ENCODE measurements at regions not wholly inside any gene's neighbourhood (a gene's known extent, or its start where the extent isn't known, plus 50 kb on each side); places are given as distances from the start of the nearest gene placed in this dataset.
"Not testable (repeated sequence)": the region's sequence is repeated elsewhere in the genome, so short reads cannot be mapped to it uniquely, and the experiment has no call there.

- Histone ChIP-seq H3K9me3 (ENCODE audit: insufficient read depth, low read length, severe bottlenecking) (no peaks in the 10 kb centered on the region), H3K4me3 (ENCODE audit: low read depth in 1 of 2, low read length in 2 of 2) (no peak overlapping the region), H3K4me2 (ENCODE audit: insufficient read depth, low read length) (no peak overlapping the region), H2AFZ (ENCODE audit: low read depth, low read length) (no peak overlapping the region), H3K79me2 (ENCODE audit: insufficient read depth, low read length) (no peaks in the 10 kb centered on the region), H3K36me3 (ENCODE audit: insufficient read depth, low read length) (no peaks in the 10 kb centered on the region), H3K4me1 (ENCODE audit: insufficient read depth, low read length) (no peaks in the 10 kb centered on the region), H3K27me3 (ENCODE audit: insufficient read depth, low read length, poor library complexity) (no peaks in the 10 kb centered on the region), H3K9ac (ENCODE audit: low read depth, low read length) (no peak overlapping the region), H3K27ac (ENCODE audit: low read length) (no peak overlapping the region), H4K20me1 (ENCODE audit: insufficient read depth, low read length) (no peaks in the 10 kb centered on the region)
- TF ChIP-seq CTCF (IDR thresholded peaks at IDR 0.05; ENCODE audit: borderline replicate concordance, extremely low read depth, low read length, poor library complexity, severe bottlenecking) (no peak), EZH2 (IDR thresholded peaks at IDR 0.05; ENCODE audit: borderline replicate concordance, low read depth, low read length, severe bottlenecking) (no peak)
- DNase-seq (no peak), ATAC-seq (ENCODE audit: insufficient read depth, low read depth) (no peak)
These were observed 463.9 kb downstream of the STK39 start for GRCh38 chr2:167783261-167784083.

DNA sequence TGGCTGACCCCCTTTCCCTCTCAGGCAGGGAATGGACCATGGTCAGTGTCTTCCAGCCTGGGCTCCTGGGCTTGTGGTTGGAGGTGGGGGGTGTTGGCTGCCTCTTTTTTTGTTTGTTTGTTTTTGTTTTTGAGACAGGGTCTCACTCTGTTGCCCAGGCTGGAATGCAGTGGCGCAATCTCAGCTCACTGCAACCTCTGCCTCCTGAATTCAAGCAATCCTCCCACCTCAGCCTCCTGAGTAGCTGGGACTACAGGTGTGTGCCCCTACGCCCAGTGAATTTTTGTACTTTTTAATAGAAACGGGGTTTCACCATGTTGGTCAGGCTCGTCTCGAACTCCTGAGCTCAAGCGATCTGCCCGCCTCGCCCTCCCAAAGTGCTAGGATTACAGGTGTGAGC, 465.8 kb downstream of the STK39 start:
- H3K36me3 ChIP-seq (ENCODE audit: insufficient read depth, low read length); H3K4me1 ChIP-seq (ENCODE audit: insufficient read depth, low read length); H2AFZ ChIP-seq (ENCODE audit: low read depth, low read length); H3K79me2 ChIP-seq (ENCODE audit: insufficient read depth, low read length); ATAC-seq (ENCODE audit: insufficient read depth, low read depth); H3K9me3 ChIP-seq (ENCODE audit: insufficient read depth, low read length, severe bottlenecking); H3K4me2 ChIP-seq (ENCODE audit: insufficient read depth, low read length); H3K27ac ChIP-seq (ENCODE audit: low read length); H3K27me3 ChIP-seq (ENCODE audit: insufficient read depth, low read length, poor library complexity); H4K20me1 ChIP-seq (ENCODE audit: insufficient read depth, low read length); DNase-seq; H3K4me3 ChIP-seq (ENCODE audit: low read depth in 1 of 2, low read length in 2 of 2); H3K9ac ChIP-seq (ENCODE audit: low read depth, low read length): not testable (repeated sequence)

DNA sequence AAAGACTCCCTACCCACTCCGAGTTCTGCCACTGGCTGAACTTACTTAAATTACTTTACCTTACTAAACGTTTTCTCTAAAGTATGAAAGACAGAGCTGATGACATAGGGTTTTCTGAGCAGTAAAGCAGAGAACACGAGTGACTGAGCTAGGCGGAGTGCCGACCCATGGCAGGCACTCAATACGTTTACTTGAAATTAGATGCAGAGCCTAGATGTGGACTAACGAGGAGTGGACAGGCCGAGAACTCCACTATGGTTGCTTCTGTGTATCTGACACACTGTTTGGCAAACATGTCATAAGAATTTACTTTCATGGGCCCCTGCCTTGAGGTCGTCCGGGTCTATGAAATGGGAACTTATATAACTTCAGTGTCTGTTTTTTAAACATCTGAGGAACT, 471.0 kb downstream of the STK39 start:
- H3K4me3 ChIP-seq (ENCODE audit: low read depth in 1 of 2, low read length in 2 of 2), result no peak overlapping the region
- H3K79me2 ChIP-seq (ENCODE audit: insufficient read depth, low read length), result no peaks in the 10 kb centered on the region
- H3K4me2 ChIP-seq (ENCODE audit: insufficient read depth, low read length), result no peak overlapping the region
- no peak overlapping the region for H3K9ac ChIP-seq (ENCODE audit: low read depth, low read length)
- H3K4me1 ChIP-seq (ENCODE audit: insufficient read depth, low read length), result no peaks in the 10 kb centered on the region
- no peak overlapping the region for H2AFZ ChIP-seq (ENCODE audit: low read depth, low read length)
- H4K20me1 ChIP-seq (ENCODE audit: insufficient read depth, low read length), result no peaks in the 10 kb centered on the region
- TF ChIP-seq CTCF (IDR thresholded peaks at IDR 0.05; ENCODE audit: borderline replicate concordance, extremely low read depth, low read length, poor library complexity, severe bottlenecking) (no peak), EZH2 (IDR thresholded peaks at IDR 0.05; ENCODE audit: borderline replicate concordance, low read depth, low read length, severe bottlenecking) (no peak)
- no peak for DNase-seq
- ATAC-seq (ENCODE audit: insufficient read depth, low read depth), result no peak
- H3K27me3 ChIP-seq (ENCODE audit: insufficient read depth, low read length, poor library complexity), result peaks cover 7% of the 10 kb centered on the region
- H3K36me3 ChIP-seq (ENCODE audit: insufficient read depth, low read length), result no peaks in the 10 kb centered on the region
- H3K27ac ChIP-seq (ENCODE audit: low read length), result no peak overlapping the region
- no peaks in the 10 kb centered on the region for H3K9me3 ChIP-seq (ENCODE audit: insufficient read depth, low read length, severe bottlenecking)

DNA sequence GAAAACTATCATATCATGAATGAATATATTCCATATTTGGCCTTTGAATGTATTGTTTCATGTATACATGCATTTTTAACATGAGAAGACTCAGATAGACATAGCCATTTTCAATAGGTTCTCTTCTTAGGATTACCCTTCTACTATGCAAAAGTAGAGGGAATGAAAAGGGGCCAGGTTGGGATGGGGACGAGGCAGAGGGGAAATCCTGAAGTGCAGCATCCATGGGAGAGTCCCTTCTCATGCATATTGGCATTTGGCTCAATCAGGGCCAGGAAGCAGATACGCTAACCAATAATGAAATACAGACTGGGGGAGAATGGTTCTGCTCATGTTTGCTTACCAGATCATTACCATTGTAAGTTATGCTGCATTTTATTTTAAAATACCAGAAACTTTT, 475.8 kb downstream of the STK39 start:
- no peak overlapping the region for H3K4me3 ChIP-seq (ENCODE audit: low read depth in 1 of 2, low read length in 2 of 2)
- H4K20me1 ChIP-seq (ENCODE audit: insufficient read depth, low read length), result no peaks in the 10 kb centered on the region
- H3K9ac ChIP-seq (ENCODE audit: low read depth, low read length), result no peak overlapping the region
- ATAC-seq (ENCODE audit: insufficient read depth, low read depth) (no peak), DNase-seq (no peak)
- no peaks in the 10 kb centered on the region for H3K79me2 ChIP-seq (ENCODE audit: insufficient read depth, low read length)
- peaks cover 4% of the 10 kb centered on the region for H3K27me3 ChIP-seq (ENCODE audit: insufficient read depth, low read length, poor library complexity)
- TF ChIP-seq CTCF (IDR thresholded peaks at IDR 0.05; ENCODE audit: borderline replicate concordance, extremely low read depth, low read length, poor library complexity, severe bottlenecking), result no peak
- TF ChIP-seq EZH2 (IDR thresholded peaks at IDR 0.05; ENCODE audit: borderline replicate concordance, low read depth, low read length, severe bottlenecking), result no peak
- H3K4me1 ChIP-seq (ENCODE audit: insufficient read depth, low read length), result no peaks in the 10 kb centered on the region
- H3K9me3 ChIP-seq (ENCODE audit: insufficient read depth, low read length, severe bottlenecking), result no peaks in the 10 kb centered on the region
- no peak overlapping the region for H3K27ac ChIP-seq (ENCODE audit: low read length)
- H2AFZ ChIP-seq (ENCODE audit: low read depth, low read length), result no peak overlapping the region
- no peaks in the 10 kb centered on the region for H3K36me3 ChIP-seq (ENCODE audit: insufficient read depth, low read length)
- H3K4me2 ChIP-seq (ENCODE audit: insufficient read depth, low read length), result no peak overlapping the region
